K562 (cell line): ENCODE measurements at regions not wholly inside any gene's neighbourhood (a gene's known extent, or its start where the extent isn't known, plus 50 kb on each side); places are given as distances from the start of the nearest gene placed in this dataset.

Source experiments
- ATAC-seq: fragments of 200-7000 bp; cut with Tn5 transposase; 3 replicates; pipeline ENCODE4 v1.9.1; 2020; ENCODE audit warnings: moderate library complexity
- BruUV-seq: library from RNA; stranded (reverse); fragments of 400-500 nt; replicated peaks from 2 replicates; lab custom pipeline; 2021; lab: Mats Ljungman, UMichigan
- CTCF ChIA-PET: fragments of 300-600 bp; formaldehyde crosslinking; extraction: SDS; loops from one replicate; lab custom pipeline; 2021; ENCODE audit warnings: low intra/inter-chr PET ratio; lab: Yijun Ruan, JAX
- POLR2A ChIA-PET: fragments of 300-600, 350-650 bp; sonication (Branson Sonifier 250); formaldehyde crosslinking; extraction: SDS; loops from one replicate; lab custom pipeline; 2021; ENCODE audit warnings: antibody characterized with exemption, inconsistent platforms; lab: Yijun Ruan, JAX
- DNase-seq, 4 experiments: peaks; one replicate each; pipeline versions ENCODE4 v3.0.0 to v3.0.0-alpha.2; 2011 to 2018; ENCODE audit warnings: low spot score in 3 of 4, mixed read lengths in 3 of 4; ENCODE audit errors: extremely low read depth in 1 of 4
- FAIRE-seq: peaks from 2 replicates; lab custom pipeline; 2011; peaks lifted over from hg19 to GRCh38; lab: Jason Lieb, UNC
- H2AFZ ChIP-seq: 2 replicates; pipeline ENCODE4 v1.6.0; 2011; ENCODE audit warnings: low read depth, low read length, control low read depth, inconsistent platforms
- H3K27ac ChIP-seq: fragments of 200-600 bp; 3 replicates; pipeline ENCODE4 v1.8.0; 2011; ENCODE audit warnings: low read depth, mild to moderate bottlenecking, control low read depth, inconsistent platforms, low read length, moderate library complexity, mixed read lengths; ENCODE audit errors: extremely low read depth
- H3K27me3 ChIP-seq, 2 experiments: fragments of 300-600 bp in 1 of 2; 2 replicates in 1 of 2; 3 replicates in 1 of 2; pipeline versions ENCODE4 v1.6.0 to v1.8.0; 2011; ENCODE audit warnings: inconsistent platforms in 2 of 2, low read length in 2 of 2, mild to moderate bottlenecking in 1 of 2, mixed read lengths in 1 of 2, moderate library complexity in 1 of 2; ENCODE audit not compliant: control insufficient read depth in 2 of 2, insufficient read depth in 2 of 2
- H3K36me3 ChIP-seq: fragments of 300-600 bp; 3 replicates; pipeline ENCODE4 v1.8.0; 2011; ENCODE audit warnings: mild to moderate bottlenecking, low read length, inconsistent platforms; ENCODE audit not compliant: control insufficient read depth, insufficient read depth
- H3K4me1 ChIP-seq, 2 experiments: fragments of 200-600 bp in 1 of 2; replicated peaks in 1 of 2; 2 replicates in 1 of 2; 3 replicates in 1 of 2; pipeline versions ENCODE4 v1.5.1 to v1.8.0; 2011; ENCODE audit warnings: inconsistent platforms in 2 of 2, low read length in 2 of 2, mild to moderate bottlenecking in 1 of 2, mixed read lengths in 1 of 2, moderate library complexity in 1 of 2; ENCODE audit not compliant: control insufficient read depth in 2 of 2, insufficient read depth in 2 of 2
- H3K4me2 ChIP-seq: 2 replicates; pipeline ENCODE4 v1.6.1; 2011; ENCODE audit warnings: low read length, control low read depth, inconsistent platforms, mixed read lengths; ENCODE audit not compliant: insufficient read depth
- H3K4me3 ChIP-seq: fragments of 200-600 bp; sonication (generic), shearing (Covaris generic); 2 replicates; pipeline ENCODE4 v1.5.1; 2016; ENCODE audit warnings: control low read depth, inconsistent platforms
- H3K79me2 ChIP-seq: fragments of 200-600 bp; 3 replicates; pipeline ENCODE4 v1.8.0; 2011; ENCODE audit warnings: low read length, inconsistent platforms; ENCODE audit not compliant: control insufficient read depth, insufficient read depth
- H3K9ac ChIP-seq, 2 experiments: 2 replicates each; pipeline versions ENCODE4 v1.6.0 to v1.6.1; 2011; ENCODE audit warnings: low read depth in 2 of 2, low read length in 2 of 2, control low read depth in 1 of 2, inconsistent platforms in 1 of 2, mild to moderate bottlenecking in 1 of 2, mixed read lengths in 1 of 2; ENCODE audit not compliant: insufficient read depth in 1 of 2
- H3K9me1 ChIP-seq: one replicate; pipeline ENCODE4 v1.6.0; 2011; ENCODE audit warnings: inconsistent platforms, mild to moderate bottlenecking, low read length, moderate library complexity; ENCODE audit not compliant: control insufficient read depth, insufficient read depth
- H3K9me3 ChIP-seq: replicated peaks from 2 replicates; pipeline ENCODE4 v1.5.1; 2011; ENCODE audit warnings: low read depth, low read length, inconsistent platforms; ENCODE audit not compliant: control insufficient read depth, insufficient read depth
- H4K20me1 ChIP-seq: replicated peaks from 2 replicates; pipeline ENCODE4 v1.6.1; 2011; ENCODE audit warnings: low read length, inconsistent platforms, mixed read lengths; ENCODE audit not compliant: control insufficient read depth, insufficient read depth
- ATF7 ChIP-seq: fragments of 450-650 bp; IDR thresholded peaks from 2 replicates; pipeline ENCODE4 v1.7.1; 2014; ENCODE audit warnings: mild to moderate bottlenecking, moderate library complexity
- CHD7 ChIP-seq: fragments of 200-600 bp; sonication (generic); IDR thresholded peaks from one replicate; pipeline ENCODE4 v1.6.1; 2012; ENCODE audit warnings: mild to moderate bottlenecking, low read depth, low read length, inconsistent platforms
- KDM1A ChIP-seq, 2 experiments: fragments of 450-650 bp; IDR thresholded peaks; 2 replicates each; pipeline ENCODE4 v1.6.1; 2016; ENCODE audit warnings: mild to moderate bottlenecking in 2 of 2
- MYBL2 ChIP-seq, 2 experiments: fragments of 450-650 bp in 1 of 2; sonication (generic) in 1 of 2; formaldehyde crosslinking in 1 of 2; IDR thresholded peaks; 2 replicates each; pipeline versions ENCODE4 v1.6.1 to v1.8.1; 2017 to 2022; ENCODE audit warnings: borderline replicate concordance in 1 of 2, inconsistent platforms in 1 of 2, low read depth in 1 of 2, mild to moderate bottlenecking in 1 of 2, missing genetic modification reagents in 1 of 2, moderate library complexity in 1 of 2
- NR0B1 ChIP-seq: fragments of 450-650 bp; IDR thresholded peaks from one replicate; pipeline ENCODE4 v1.6.1; 2018; ENCODE audit warnings: mild to moderate bottlenecking, moderate library complexity; ENCODE audit not compliant: partially characterized antibody
- POLR2H ChIP-seq: IDR thresholded peaks from 2 replicates; pipeline ENCODE4 v1.6.1; 2016; ENCODE audit warnings: missing genetic modification characterization, low read depth, mild to moderate bottlenecking, control low read depth, missing compliant biosample characterization, moderate library complexity
- USF2 ChIP-seq: sonication (generic); formaldehyde crosslinking; IDR thresholded peaks from 2 replicates; pipeline ENCODE4 v1.5.0; 2020; ENCODE audit warnings: missing genetic modification reagents
- ZNF146 ChIP-seq: IDR thresholded peaks from one replicate; pipeline ENCODE4 v1.6.1; 2018; ENCODE audit warnings: missing compliant biosample characterization; ENCODE audit not compliant: unreplicated experiment
- WGBS: fragments of 100-300 bp; shearing (Covaris generic); methylation state at CpG from one replicate; pipeline ENCODE4 v1.1.6; 2016; ENCODE audit warnings: low coverage, mixed read lengths; ENCODE audit not compliant: insufficient coverage; ENCODE audit errors: missing lambda C conversion rate; 5-methylcytosine and 5-hydroxymethylcytosine counted together
- in situ Hi-C: fragments of 300-500 bp; cut with MboI; formaldehyde crosslinking; loops from 4 replicates; pipeline ENCODE4 v1.15.0; 2018; ENCODE audit warnings: inconsistent platforms, mixed read lengths
- intact Hi-C: fragments of 100-400 bp; cut with micrococcal nuclease; formaldehyde crosslinking; loops from 2 replicates; pipeline ENCODE4 v1.14.2; 2022

- no peak for ATAC-seq
- POLR2A ChIA-PET = interaction anchor here (0.6 to 1.2 kb wide), 2 partner anchors 18 to 55 kb away, joined by 3 read pairs; no protein-coding TSS in a partner anchor
- BruUV-seq = no TSS peak
- TF ChIP-seq ZNF146 (no peak), NR0B1 (no peak), MYBL2 (IDR thresholded peaks at IDR 0.05; ENCODE audit: low read depth) (no peak), MYBL2 (CRISPR knock-in tag; IDR thresholded peaks at IDR 0.05; ENCODE audit: borderline replicate concordance) (no peak), POLR2H (tag) (no peak), USF2 (CRISPR knock-in tag) (no peak), ATF7 (no peak), KDM1A (IDR thresholded peaks at IDR 0.05) (no peak), CHD7 (no peak)
Measured at GRCh38 chr1:208366559-208366958, 122.4 kb upstream of the PLXNA2 start.

More at GRCh38 chr1:208366559-208366958, 122.4 kb upstream of the PLXNA2 start:
- Histone ChIP-seq H3K79me2 (no peaks in the 10 kb centered on the region), H3K9me3 (no peaks in the 10 kb centered on the region), H3K4me2 (no peak overlapping the region), H3K4me3 (no peak overlapping the region), H2AFZ (no peak overlapping the region), H4K20me1 (no peaks in the 10 kb centered on the region), H3K27ac (no peak overlapping the region), H3K27me3 (no peaks in the 10 kb centered on the region), H3K9ac (no peak overlapping the region), H3K9me1 (no peaks in the 10 kb centered on the region), H3K4me1 (no peaks in the 10 kb centered on the region), H3K36me3 (no peaks in the 10 kb centered on the region)
- in situ Hi-C loops = no loop called here
- no peak for DNase-seq
- CTCF ChIA-PET = no interaction called here
- FAIRE-seq = no peak
- intact Hi-C loops = no loop called here
- 0% methylated on average over 1 of the region's 1 CpG for WGBS
